Activated T-helper 1 cell treated with anti-CD3 and anti-CD28 coated beads, Interleukin-12 subunit alpha, Interleukin-12 subunit beta, Interleukin-2, Interleukin-4 antibody, amounts not matched to agents 30 ng/mL and 10 ng/mL and 1 ng/mL, durations not matched to agents 14 hours and 24 hours and 36 hours (primary cell): ENCODE measurements at regions not wholly inside any gene's neighbourhood (a gene's known extent, or its start where the extent isn't known, plus 50 kb on each side); places are given as distances from the start of the nearest gene placed in this dataset.

Source experiments
- DNase-seq: peaks from one replicate; pipeline ENCODE4 v3.0.0; 2021; ENCODE audit warnings: low spot score
- H3K27ac Mint-ChIP-seq: one replicate; pipeline ENCODE4 v1.8.0; 2021; ENCODE audit warnings: mild to moderate bottlenecking, mixed read lengths
- H3K27me3 Mint-ChIP-seq: one replicate; pipeline ENCODE4 v1.8.0; 2022; ENCODE audit warnings: mild to moderate bottlenecking, moderate library complexity, mixed read lengths; ENCODE audit not compliant: insufficient read depth
- H3K36me3 Mint-ChIP-seq: one replicate; pipeline ENCODE4 v1.8.0; 2021; ENCODE audit warnings: low read depth, mixed read lengths
- H3K4me1 Mint-ChIP-seq: one replicate; pipeline ENCODE4 v1.8.0; 2021; ENCODE audit warnings: low read depth, mixed read lengths
- H3K4me3 Mint-ChIP-seq: one replicate; pipeline ENCODE4 v1.8.0; 2021; ENCODE audit warnings: mild to moderate bottlenecking, moderate library complexity, mixed read lengths
- H3K9me3 Mint-ChIP-seq: one replicate; pipeline ENCODE4 v1.8.0; 2021; ENCODE audit warnings: mixed read lengths
- intact Hi-C: fragments of 100-400 bp; cut with micrococcal nuclease; formaldehyde crosslinking; loops from one replicate; pipeline ENCODE4 v1.15.1; 2024

DNA sequence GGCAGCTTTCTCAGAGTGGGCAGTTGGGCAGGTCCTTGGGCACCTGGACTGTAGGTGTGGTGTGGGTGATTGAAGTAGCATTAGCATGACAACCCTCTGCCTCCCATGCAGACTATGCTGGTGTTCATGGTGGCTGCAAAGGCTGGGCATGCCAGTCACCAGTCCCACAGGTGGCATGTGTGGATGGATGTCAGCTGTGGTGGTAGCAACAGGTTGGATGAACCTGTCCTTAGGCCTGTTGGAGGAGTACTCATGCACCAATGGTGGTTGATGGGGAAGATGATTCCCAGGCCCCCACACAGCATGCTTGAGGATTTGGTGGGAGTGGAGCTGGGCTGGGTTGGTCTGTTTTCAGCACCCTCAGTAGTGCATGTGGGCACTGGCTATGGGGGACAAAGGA lies 251.1 kb downstream of the PAX1 start:
- H3K27ac Mint-ChIP-seq = no peak overlapping the region
- no peak for DNase-seq

DNA sequence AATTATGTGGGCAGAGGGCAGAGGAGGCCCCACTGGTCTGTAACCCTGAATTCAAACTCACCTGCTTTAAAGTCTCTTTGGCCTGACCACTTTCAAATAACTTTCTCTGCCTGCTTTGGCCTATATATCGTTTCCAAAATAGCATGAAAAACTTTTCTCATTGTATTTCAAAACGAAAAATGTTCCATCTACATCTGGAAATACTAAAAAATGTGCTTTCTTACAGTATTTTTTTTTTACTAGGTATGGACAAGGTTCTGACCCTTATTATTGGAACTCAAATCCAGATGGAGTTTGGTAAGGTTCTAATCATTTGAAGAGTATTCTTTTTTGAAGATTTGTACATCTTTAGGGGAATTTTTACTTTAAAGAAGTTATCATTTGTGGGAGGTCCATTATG lies 241.9 kb downstream of the PAX1 start:
- H3K4me3 Mint-ChIP-seq = no peak overlapping the region
- H3K9me3 Mint-ChIP-seq = peaks cover 19% of the 10 kb centered on the region
- DNase-seq = no peak
- H3K36me3 Mint-ChIP-seq = no peaks in the 10 kb centered on the region
- no peak overlapping the region for H3K27ac Mint-ChIP-seq
- H3K4me1 Mint-ChIP-seq = no peaks in the 10 kb centered on the region
- H3K27me3 Mint-ChIP-seq = no peaks in the 10 kb centered on the region
- intact Hi-C loops = no loop called here

More for the DNA sequence above, 251.1 kb downstream of the PAX1 start:
- Mint-ChIP-seq H3K4me1 (no peaks in the 10 kb centered on the region), H3K4me3 (no peak overlapping the region), H3K36me3 (no peaks in the 10 kb centered on the region), H3K9me3 (no peaks in the 10 kb centered on the region), H3K27me3 (no peaks in the 10 kb centered on the region)
- intact Hi-C loops = no loop called here

DNA sequence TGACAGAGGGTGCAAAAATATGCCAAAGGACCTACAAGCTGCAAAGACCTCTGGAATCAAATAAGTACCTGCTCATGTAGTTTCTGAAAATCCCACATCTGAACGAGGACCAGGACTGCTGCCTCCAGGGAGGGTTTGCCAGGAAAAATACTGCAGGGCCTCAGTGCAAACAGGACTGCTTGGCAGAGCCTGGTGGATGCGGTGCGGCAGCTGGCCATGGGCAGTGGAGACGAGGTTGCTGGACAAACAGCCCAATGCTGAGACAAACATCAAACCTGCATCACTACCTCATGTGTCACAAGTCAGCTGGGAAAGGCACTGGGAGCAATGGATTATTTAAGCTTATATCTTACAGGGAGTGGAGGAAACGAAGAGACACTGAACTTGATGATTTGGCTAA lies 238.8 kb downstream of the PAX1 start:
- intact Hi-C loops = no loop called here
- Mint-ChIP-seq H3K27ac (no peak overlapping the region), H3K4me3 (no peak overlapping the region), H3K9me3 (peaks cover 28% of the 10 kb centered on the region), H3K4me1 (no peaks in the 10 kb centered on the region), H3K36me3 (no peaks in the 10 kb centered on the region), H3K27me3 (no peaks in the 10 kb centered on the region)
- DNase-seq = no peak

DNA sequence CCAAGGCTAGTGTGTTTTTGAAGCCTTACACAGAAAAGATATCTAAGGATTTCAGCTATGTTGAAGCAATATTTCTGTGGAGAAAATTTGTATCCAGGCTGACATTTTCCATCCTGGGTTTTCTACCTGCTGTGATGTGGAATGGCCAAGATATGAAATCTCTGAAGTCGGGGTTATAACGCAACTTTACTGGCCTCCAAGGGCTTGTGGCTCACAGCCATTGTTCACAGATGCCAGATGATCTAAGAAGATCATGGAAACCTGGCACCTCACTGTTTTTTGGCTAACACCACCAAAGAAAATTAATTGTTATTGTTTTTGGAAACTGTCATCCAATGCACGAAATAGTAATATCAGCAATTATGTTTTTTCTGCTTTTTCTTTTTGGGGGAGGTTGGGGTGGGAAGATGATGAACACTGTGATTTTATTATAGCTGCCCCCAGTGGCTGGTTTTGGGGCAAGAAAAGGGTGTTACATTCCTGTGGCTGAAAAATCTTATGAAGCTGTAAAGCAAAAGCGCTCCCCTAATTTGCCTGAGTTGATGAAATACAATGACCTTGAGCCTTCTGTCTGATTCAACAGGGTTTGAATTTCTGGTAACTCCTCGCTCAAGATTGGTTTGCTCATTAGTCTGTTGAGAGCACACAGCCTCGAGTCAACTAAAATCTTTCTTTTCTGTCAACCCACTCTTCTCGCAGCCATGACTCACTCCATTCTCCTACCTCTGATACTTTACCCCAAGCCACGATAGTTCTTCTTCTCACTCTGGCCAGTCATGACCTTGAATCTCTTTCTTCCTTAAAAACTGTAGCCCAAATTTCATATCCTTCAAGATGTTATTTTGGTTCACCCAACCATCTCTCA lies 236.7 kb downstream of the PAX1 start:
- Mint-ChIP-seq H3K27me3 (no peaks in the 10 kb centered on the region), H3K4me3 (no peak overlapping the region), H3K4me1 (no peaks in the 10 kb centered on the region), H3K9me3 (peaks cover 20% of the 10 kb centered on the region), H3K27ac (no peak overlapping the region), H3K36me3 (no peaks in the 10 kb centered on the region)
- intact Hi-C loops = no loop called here
- no peak for DNase-seq

DNA sequence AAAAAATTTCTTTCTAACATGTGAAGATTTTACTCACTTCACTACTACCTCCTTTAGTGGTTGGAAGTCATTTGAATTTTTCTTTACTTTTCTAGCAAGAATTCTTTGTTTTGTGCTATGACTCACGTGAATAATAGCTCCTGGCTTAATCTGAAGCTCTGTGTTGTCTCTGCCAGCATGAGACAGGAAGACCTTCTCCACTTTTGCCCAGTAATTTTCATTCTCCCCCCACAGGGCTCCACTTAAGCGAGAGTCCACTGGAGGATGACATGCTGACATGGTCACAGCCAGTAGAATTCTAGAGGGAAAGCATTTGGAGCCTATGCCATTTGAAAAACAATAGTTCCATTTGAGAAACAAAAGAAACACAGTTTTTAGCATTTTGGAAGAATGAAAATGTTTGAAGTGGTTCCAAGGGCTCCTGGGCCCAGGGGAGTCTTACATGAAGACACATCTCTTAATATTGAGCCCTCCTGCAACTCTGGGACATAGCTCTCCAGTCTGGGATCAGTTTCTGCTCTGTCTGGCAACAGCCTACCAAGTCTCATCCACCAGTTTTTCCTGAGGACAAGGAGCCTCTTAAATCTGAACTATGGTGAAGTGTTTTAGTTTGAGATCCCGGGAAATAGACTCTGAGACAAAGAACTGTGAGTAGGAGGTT lies 231.4 kb downstream of the PAX1 start:
- intact Hi-C loops = no loop called here
- DNase-seq = no peak
- Mint-ChIP-seq H3K36me3 (no peaks in the 10 kb centered on the region), H3K27me3 (no peaks in the 10 kb centered on the region), H3K4me3 (no peak overlapping the region), H3K9me3 (peaks cover 7% of the 10 kb centered on the region), H3K4me1 (no peaks in the 10 kb centered on the region), H3K27ac (no peak overlapping the region)

DNA sequence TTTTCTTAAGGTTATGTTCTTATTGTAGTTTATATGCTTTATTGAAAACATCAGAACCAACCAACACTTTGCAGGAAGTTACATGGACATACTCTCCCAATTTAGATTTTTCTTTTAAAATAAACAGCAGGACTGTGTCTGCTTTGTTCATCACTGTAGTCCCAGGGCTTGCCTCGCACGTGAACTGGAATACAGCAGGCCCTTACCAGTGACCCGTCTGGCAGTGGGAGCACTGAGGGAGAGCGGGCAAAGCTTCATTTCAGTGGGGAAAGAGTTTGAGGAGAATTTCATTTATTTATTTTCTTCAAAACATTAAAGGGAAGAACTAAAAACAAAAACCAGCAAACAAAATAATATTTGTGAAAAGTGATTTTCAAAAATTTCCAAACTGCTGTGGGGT lies 230.8 kb downstream of the PAX1 start:
- Mint-ChIP-seq H3K4me1 (no peaks in the 10 kb centered on the region), H3K36me3 (no peaks in the 10 kb centered on the region), H3K27ac (no peak overlapping the region), H3K27me3 (no peaks in the 10 kb centered on the region), H3K4me3 (no peak overlapping the region), H3K9me3 (peaks cover 4% of the 10 kb centered on the region)
- intact Hi-C loops = no loop called here
- DNase-seq = no peak

DNA sequence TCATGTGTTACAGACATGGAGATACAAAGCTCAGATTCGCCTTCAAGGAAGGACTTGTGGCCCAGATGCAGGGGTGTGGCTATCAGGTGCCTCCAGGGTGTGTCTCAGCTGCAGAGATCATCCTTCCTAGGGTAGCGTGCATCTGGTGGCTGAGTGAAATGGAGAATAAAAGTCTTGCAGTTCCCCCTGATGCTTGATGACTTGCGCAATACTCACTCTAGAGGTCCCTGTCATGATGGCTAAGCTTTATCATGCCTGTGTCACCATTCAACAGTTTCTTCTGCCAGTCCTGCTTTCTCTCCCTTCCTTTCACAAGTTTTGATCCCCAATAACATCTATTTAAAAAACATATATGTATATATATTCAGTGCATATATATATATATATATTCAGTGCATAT lies 228.1 kb downstream of the PAX1 start:
- Mint-ChIP-seq H3K9me3 (no peaks in the 10 kb centered on the region), H3K4me1 (no peaks in the 10 kb centered on the region), H3K4me3 (no peak overlapping the region), H3K36me3 (no peaks in the 10 kb centered on the region), H3K27me3 (no peaks in the 10 kb centered on the region), H3K27ac (no peak overlapping the region)
- intact Hi-C loops = no loop called here
- no peak for DNase-seq

DNA sequence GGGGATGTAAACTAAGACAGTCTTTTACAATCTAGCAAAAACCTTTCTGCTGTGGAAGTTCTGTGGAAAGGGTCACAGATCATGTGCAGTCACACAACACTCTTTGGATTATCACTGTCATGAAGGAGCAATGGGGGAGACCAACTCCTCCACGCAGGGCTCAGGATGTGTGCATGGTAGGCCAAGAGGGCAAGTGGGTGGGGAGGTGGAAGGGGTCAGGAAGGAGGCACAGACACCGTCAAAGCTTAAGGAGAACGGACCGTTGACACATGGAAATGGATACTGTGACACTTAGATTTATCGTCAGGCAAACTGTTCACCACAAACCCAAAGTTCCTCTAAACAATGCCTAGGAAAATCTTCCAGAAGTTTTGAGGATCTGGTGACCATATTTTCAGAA lies 215.8 kb downstream of the PAX1 start:
- DNase-seq = no peak
- Mint-ChIP-seq H3K4me3 (no peak overlapping the region), H3K9me3 (peaks cover 36% of the 10 kb centered on the region), H3K27ac (no peak overlapping the region), H3K36me3 (no peaks in the 10 kb centered on the region), H3K27me3 (no peaks in the 10 kb centered on the region), H3K4me1 (no peaks in the 10 kb centered on the region)
- intact Hi-C loops = no loop called here

DNA sequence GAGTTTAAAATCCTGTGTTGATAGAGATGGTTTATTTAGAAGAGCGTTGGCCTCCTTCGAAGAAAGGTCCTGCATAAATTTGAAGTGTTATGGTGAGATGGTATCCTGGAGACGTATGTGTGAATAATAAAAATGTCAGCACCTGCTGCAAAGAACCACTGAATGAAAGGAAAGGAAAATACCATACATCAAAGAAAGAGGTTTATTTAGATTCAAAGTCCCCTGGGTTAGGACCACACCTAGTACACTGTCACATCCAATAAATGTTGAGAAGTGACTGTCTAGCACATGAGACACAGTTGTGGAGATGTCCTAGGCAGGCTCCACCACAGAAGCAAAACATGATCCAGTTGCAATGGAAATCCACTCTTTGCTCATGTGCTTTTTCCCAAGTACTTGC lies 214.7 kb downstream of the PAX1 start:
- intact Hi-C loops = no loop called here
- no peak overlapping the region for H3K27ac Mint-ChIP-seq
- no peak for DNase-seq
- H3K4me3 Mint-ChIP-seq = no peak overlapping the region
- H3K27me3 Mint-ChIP-seq = no peaks in the 10 kb centered on the region
- H3K4me1 Mint-ChIP-seq = no peaks in the 10 kb centered on the region
- H3K9me3 Mint-ChIP-seq = peaks cover 36% of the 10 kb centered on the region
- no peaks in the 10 kb centered on the region for H3K36me3 Mint-ChIP-seq

DNA sequence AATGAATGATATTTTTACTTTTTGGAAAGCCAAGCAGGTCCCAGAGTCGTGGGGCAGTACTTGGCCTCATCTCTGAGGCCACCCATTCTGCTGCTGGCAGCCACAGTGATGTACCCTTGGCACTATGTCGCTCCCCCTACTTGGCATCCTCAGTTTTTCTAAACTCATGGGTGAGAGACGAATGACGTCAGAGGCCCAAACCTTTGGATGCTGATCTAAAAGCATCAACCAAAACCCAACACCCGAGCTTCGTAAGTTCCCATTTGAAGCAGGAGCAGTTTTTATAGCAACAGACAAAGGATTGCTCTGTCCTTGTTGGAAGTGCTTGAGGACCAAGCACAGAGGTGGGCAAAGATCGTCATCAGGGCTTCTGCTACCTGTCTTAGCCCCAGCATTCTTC lies 212.9 kb downstream of the PAX1 start:
- no peak for DNase-seq
- no peak overlapping the region for H3K27ac Mint-ChIP-seq
- H3K4me1 Mint-ChIP-seq = no peaks in the 10 kb centered on the region
- peaks cover 25% of the 10 kb centered on the region for H3K9me3 Mint-ChIP-seq
- H3K36me3 Mint-ChIP-seq = no peaks in the 10 kb centered on the region
- H3K27me3 Mint-ChIP-seq = no peaks in the 10 kb centered on the region
- intact Hi-C loops = no loop called here
- H3K4me3 Mint-ChIP-seq = no peak overlapping the region

DNA sequence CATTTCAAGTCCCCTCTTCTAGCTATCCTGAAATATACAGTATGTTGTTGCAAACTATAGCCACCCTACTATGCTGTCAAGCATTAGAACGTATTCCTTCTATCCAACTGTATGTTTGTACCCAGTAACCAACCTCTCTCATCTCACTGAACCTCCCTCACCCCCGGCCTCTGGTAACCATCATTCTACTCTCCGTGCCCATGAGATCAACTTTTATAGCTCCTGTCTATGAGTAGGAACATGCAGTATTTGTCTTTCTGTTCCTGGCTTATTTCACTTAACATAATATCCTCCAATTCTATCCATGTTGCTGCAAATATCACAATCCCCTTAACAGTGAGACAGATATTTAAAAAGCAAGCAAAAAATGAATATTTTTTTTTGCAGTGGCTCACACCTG lies 196.9 kb downstream of the PAX1 start:
- H3K4me3 Mint-ChIP-seq = no peak overlapping the region
- H3K4me1 Mint-ChIP-seq = no peaks in the 10 kb centered on the region
- H3K27ac Mint-ChIP-seq = no peak overlapping the region
- no peak for DNase-seq
- intact Hi-C loops = no loop called here
- H3K9me3 Mint-ChIP-seq = peaks cover 13% of the 10 kb centered on the region
- H3K36me3 Mint-ChIP-seq = no peaks in the 10 kb centered on the region
- no peaks in the 10 kb centered on the region for H3K27me3 Mint-ChIP-seq

DNA sequence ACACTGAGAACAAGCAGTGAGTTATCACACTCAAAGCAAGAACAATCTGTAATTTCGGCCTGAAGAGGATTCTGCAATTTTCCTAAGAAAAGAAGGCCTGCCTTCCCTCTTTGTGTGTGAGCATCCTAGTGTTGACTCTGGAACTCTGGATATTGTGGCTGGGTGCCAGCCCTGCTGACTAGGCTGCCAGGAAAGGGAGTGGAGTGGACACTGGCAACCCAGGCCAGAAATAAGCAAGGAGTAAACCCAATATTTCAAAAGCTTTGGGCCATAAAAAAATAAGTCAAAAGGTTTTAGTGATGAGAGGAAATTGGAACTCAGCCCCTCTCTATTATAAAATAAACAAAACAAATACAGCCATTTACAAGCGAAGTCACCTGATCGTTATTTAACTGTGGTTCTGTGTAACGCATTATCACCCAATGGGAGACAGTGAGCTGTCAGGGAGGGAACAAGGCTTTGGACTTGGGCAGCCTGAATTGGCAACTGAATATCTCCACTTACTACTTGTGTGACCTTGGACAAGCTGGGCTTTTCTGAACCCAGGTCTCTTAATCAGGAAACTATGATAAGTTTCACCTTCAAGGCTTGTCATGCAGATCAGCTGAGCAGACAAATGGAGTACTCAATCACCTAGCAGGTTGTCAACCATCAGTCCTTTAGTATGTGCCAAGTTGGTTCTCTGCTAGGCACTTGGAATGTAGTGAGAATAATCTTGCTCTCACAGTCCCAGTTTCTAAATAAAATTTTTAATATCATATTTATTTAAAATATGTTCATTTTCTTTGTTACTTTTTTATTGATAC lies 196.2 kb downstream of the PAX1 start:
- Mint-ChIP-seq H3K9me3 (peaks cover 16% of the 10 kb centered on the region), H3K27me3 (no peaks in the 10 kb centered on the region), H3K27ac (no peak overlapping the region), H3K4me3 (no peak overlapping the region), H3K36me3 (no peaks in the 10 kb centered on the region), H3K4me1 (no peaks in the 10 kb centered on the region)
- intact Hi-C loops = no loop called here
- no peak for DNase-seq

DNA sequence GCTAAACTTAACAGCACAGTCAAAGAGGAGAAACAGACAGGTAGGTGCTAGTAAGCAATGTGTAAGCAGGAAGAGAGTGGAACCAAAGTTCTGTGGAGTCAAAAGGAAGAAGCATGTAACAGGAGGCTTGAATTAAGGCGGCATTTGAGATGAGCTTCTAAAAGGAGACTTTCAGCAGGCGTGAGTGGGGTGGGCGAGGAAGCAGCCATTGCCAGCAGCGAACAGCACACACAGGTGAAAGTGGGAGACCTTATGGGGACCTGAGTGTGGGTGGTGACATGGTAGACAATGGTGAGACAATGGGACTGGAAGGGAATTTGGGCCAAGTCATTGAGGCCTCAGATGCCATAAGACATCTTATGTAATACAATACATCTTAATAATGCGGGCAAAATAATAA lies 195.0 kb downstream of the PAX1 start:
- intact Hi-C loops = no loop called here
- no peaks in the 10 kb centered on the region for H3K4me1 Mint-ChIP-seq

More for the DNA sequence above, 195.0 kb downstream of the PAX1 start:
- Mint-ChIP-seq H3K36me3 (no peaks in the 10 kb centered on the region), H3K4me3 (no peak overlapping the region), H3K27me3 (no peaks in the 10 kb centered on the region), H3K9me3 (peaks cover 22% of the 10 kb centered on the region), H3K27ac (no peak overlapping the region)
- DNase-seq = no peak
